Nephron progenitor cell (in vitro differentiated cells): ENCODE measurements at regions not wholly inside any gene's neighbourhood (a gene's known extent, or its start where the extent isn't known, plus 50 kb on each side); places are given as distances from the start of the nearest gene placed in this dataset.

Source experiments
- DNase-seq: peaks from one replicate; pipeline ENCODE4 v3.0.0; 2021
- H3K27ac Mint-ChIP-seq: 2 replicates; pipeline ENCODE4 v1.8.0; 2021; ENCODE audit warnings: mild to moderate bottlenecking, moderate library complexity, mixed read lengths
- H3K27me3 Mint-ChIP-seq: 2 replicates; pipeline ENCODE4 v1.8.0; 2021; ENCODE audit warnings: mild to moderate bottlenecking, low read depth, mixed read lengths; ENCODE audit not compliant: poor library complexity
- H3K36me3 Mint-ChIP-seq: 2 replicates; pipeline ENCODE4 v1.8.0; 2021; ENCODE audit warnings: low read depth, mixed read lengths
- H3K4me1 Mint-ChIP-seq: 2 replicates; pipeline ENCODE4 v1.8.0; 2021; ENCODE audit warnings: mixed read lengths
- H3K4me3 Mint-ChIP-seq: 2 replicates; pipeline ENCODE4 v1.8.0; 2021; ENCODE audit warnings: mild to moderate bottlenecking, moderate library complexity, mixed read lengths
- H3K9me3 Mint-ChIP-seq: 2 replicates; pipeline ENCODE4 v1.8.0; 2021; ENCODE audit warnings: mild to moderate bottlenecking, moderate library complexity, mixed read lengths
- CTCF ChIP-seq: fragments of 200-600 bp; sonication (generic); IDR thresholded peaks from 2 replicates; pipeline ENCODE4 v1.5.0; 2021; ENCODE audit warnings: antibody characterized with exemption

GRCh38 chr4:125115941-125116340 lies 198.8 kb upstream of the FAT4 start:
- Mint-ChIP-seq H3K36me3 (no peaks in the 10 kb centered on the region), H3K4me3 (no peak overlapping the region), H3K27ac (no peak overlapping the region), H3K9me3 (no peaks in the 10 kb centered on the region), H3K27me3 (no peaks in the 10 kb centered on the region), H3K4me1 (no peaks in the 10 kb centered on the region)
- no peak for DNase-seq
- TF ChIP-seq CTCF: no peak

- Mint-ChIP-seq H3K4me3 (no peak overlapping the region), H3K36me3 (no peaks in the 10 kb centered on the region), H3K9me3 (no peaks in the 10 kb centered on the region), H3K27ac (no peak overlapping the region), H3K27me3 (no peaks in the 10 kb centered on the region), H3K4me1 (no peaks in the 10 kb centered on the region)
- no peak for TF ChIP-seq CTCF
- no peak for DNase-seq
Measured at GRCh38 chr4:125115476-125115875, 199.3 kb upstream of the FAT4 start.

GRCh38 chr4:125112536-125112935 lies 202.2 kb upstream of the FAT4 start:
- H3K36me3 Mint-ChIP-seq: no peaks in the 10 kb centered on the region
- no peaks in the 10 kb centered on the region for H3K27me3 Mint-ChIP-seq
- H3K4me1 Mint-ChIP-seq: no peaks in the 10 kb centered on the region
- no peak overlapping the region for H3K27ac Mint-ChIP-seq
- TF ChIP-seq CTCF: no peak
- no peak for DNase-seq
- no peak overlapping the region for H3K4me3 Mint-ChIP-seq
- H3K9me3 Mint-ChIP-seq: no peaks in the 10 kb centered on the region

GRCh38 chr4:125111323-125111722 lies 203.4 kb upstream of the FAT4 start:
- H3K36me3 Mint-ChIP-seq: no peaks in the 10 kb centered on the region
- TF ChIP-seq CTCF: no peak
- DNase-seq: no peak
- no peak overlapping the region for H3K4me3 Mint-ChIP-seq
- no peak overlapping the region for H3K27ac Mint-ChIP-seq
- H3K4me1 Mint-ChIP-seq: no peaks in the 10 kb centered on the region
- no peaks in the 10 kb centered on the region for H3K9me3 Mint-ChIP-seq
- no peaks in the 10 kb centered on the region for H3K27me3 Mint-ChIP-seq

- Mint-ChIP-seq H3K9me3 (no peaks in the 10 kb centered on the region), H3K4me1 (peaks cover 6% of the 10 kb centered on the region), H3K27me3 (no peaks in the 10 kb centered on the region), H3K27ac (no peak overlapping the region), H3K4me3 (no peak overlapping the region), H3K36me3 (no peaks in the 10 kb centered on the region)
- TF ChIP-seq CTCF: no peak
- DNase-seq: no peak
Measured at GRCh38 chr4:125105561-125105960, 209.2 kb upstream of the FAT4 start.

- DNase-seq: no peak
- Mint-ChIP-seq H3K4me3 (no peak overlapping the region), H3K27ac (no peak overlapping the region), H3K27me3 (no peaks in the 10 kb centered on the region), H3K9me3 (no peaks in the 10 kb centered on the region), H3K4me1 (peaks cover 6% of the 10 kb centered on the region), H3K36me3 (no peaks in the 10 kb centered on the region)
- no peak for TF ChIP-seq CTCF
Measured at GRCh38 chr4:125104616-125105015, 210.1 kb upstream of the FAT4 start.
